OCI-LY7 (cell line): ENCODE measurements at regions not wholly inside any gene's neighbourhood (a gene's known extent, or its start where the extent isn't known, plus 50 kb on each side); places are given as distances from the start of the nearest gene placed in this dataset.

ENCODE experiments used
- BruUV-seq: library from RNA; stranded (reverse); fragments of 400-500 nt; replicated peaks from 2 replicates; lab custom pipeline; 2021; lab: Mats Ljungman, UMichigan
- CTCF ChIA-PET: fragments of 300-600 bp; sonication (Branson Sonifier 250); formaldehyde crosslinking; loops from one replicate; lab custom pipeline; 2022; ENCODE audit warnings: antibody characterized with exemption; ENCODE audit not compliant: unreplicated experiment; lab: Charles Lee
- POLR2A ChIA-PET: fragments of 300-600 bp; sonication (Branson Sonifier 250); formaldehyde crosslinking; loops from one replicate; lab custom pipeline; 2022; ENCODE audit warnings: antibody characterized with exemption; lab: Charles Lee
- DNase-seq: peaks from one replicate; pipeline ENCODE4 v3.0.0-alpha.2; 2015; ENCODE audit warnings: low spot score
- H2AFZ ChIP-seq: fragments of 200-600 bp; sonication (generic), shearing (Covaris generic); 2 replicates; pipeline ENCODE4 v1.6.1; 2014; ENCODE audit warnings: mild to moderate bottlenecking, antibody characterized with exemption, low read length, moderate library complexity
- H3K27ac ChIP-seq: fragments of 200-600 bp; sonication (generic); 2 replicates; pipeline ENCODE4 v1.5.1; 2014; ENCODE audit warnings: mixed run types, low read depth, mild to moderate bottlenecking, moderate library complexity, low read length, inconsistent platforms; ENCODE audit not compliant: poor library complexity, severe bottlenecking
- H3K36me3 ChIP-seq: fragments of 200-600 bp; sonication (generic); 2 replicates; pipeline ENCODE4 v1.6.1; 2014; ENCODE audit warnings: mild to moderate bottlenecking, antibody characterized with exemption, low read length, moderate library complexity, mixed read lengths; ENCODE audit not compliant: insufficient read depth
- H3K4me1 ChIP-seq: fragments of 200-600 bp; sonication (generic); 2 replicates; pipeline ENCODE4 v1.5.1; 2014; ENCODE audit warnings: mild to moderate bottlenecking, low read length; ENCODE audit not compliant: insufficient read depth, poor library complexity, severe bottlenecking
- H3K4me2 ChIP-seq: fragments of 200-600 bp; sonication (generic); 2 replicates; pipeline ENCODE4 v1.6.1; 2014; ENCODE audit warnings: mild to moderate bottlenecking, low read length
- H3K4me3 ChIP-seq: fragments of 200-600 bp; sonication (generic); 2 replicates; pipeline ENCODE4 v1.5.1; 2014; ENCODE audit warnings: mild to moderate bottlenecking, low read depth, low read length; ENCODE audit not compliant: poor library complexity, severe bottlenecking
- H3K79me2 ChIP-seq: fragments of 200-600 bp; sonication (generic); 2 replicates; pipeline ENCODE4 v1.6.1; 2016; ENCODE audit warnings: low read depth, mild to moderate bottlenecking, low read length, moderate library complexity, mixed read lengths; ENCODE audit not compliant: insufficient read depth
- H3K9me2 ChIP-seq: fragments of 200-600 bp; sonication (generic); 2 replicates; pipeline ENCODE4 v1.6.1; 2016; ENCODE audit warnings: mild to moderate bottlenecking, low read length, mixed read lengths; ENCODE audit not compliant: insufficient read depth
- H3K9me3 ChIP-seq: fragments of 200-600 bp; sonication (generic); 2 replicates; pipeline ENCODE4 v1.6.1; 2014; ENCODE audit warnings: mild to moderate bottlenecking, mixed run types, low read length, mixed read lengths
- H4K20me1 ChIP-seq: fragments of 200-600 bp; sonication (generic); 2 replicates; pipeline ENCODE4 v1.6.1; 2014; ENCODE audit warnings: mild to moderate bottlenecking, antibody characterized with exemption, low read length, moderate library complexity, mixed read lengths; ENCODE audit not compliant: insufficient read depth
- CTCF ChIP-seq: fragments of 200-600 bp; sonication (generic); conservative IDR thresholded peaks from 2 replicates; pipeline ENCODE4 v1.5.1; 2014; ENCODE audit warnings: mild to moderate bottlenecking, antibody characterized with exemption, low read length, moderate library complexity, mixed read lengths
- EZH2phosphoT487 ChIP-seq: fragments of 200-600 bp; sonication (generic); IDR thresholded peaks from 2 replicates; pipeline ENCODE4 v1.6.1; 2018; ENCODE audit warnings: low read depth, borderline replicate concordance, mild to moderate bottlenecking, mixed run types, antibody characterized with exemption, low read length, moderate library complexity, mixed read lengths
- intact Hi-C: fragments of 100-400 bp; cut with micrococcal nuclease; formaldehyde crosslinking; loops from one replicate; pipeline ENCODE4 v1.10.0; 2022; ENCODE audit not compliant: unreplicated experiment

- Histone ChIP-seq H2AFZ (no peak overlapping the region), H3K9me2 (no peaks in the 10 kb centered on the region), H3K4me2 (no peak overlapping the region), H3K4me3 (no peak overlapping the region), H3K36me3 (no peaks in the 10 kb centered on the region), H3K4me1 (no peaks in the 10 kb centered on the region), H3K9me3 (no peaks in the 10 kb centered on the region), H3K27ac (no peak overlapping the region), H3K79me2 (no peaks in the 10 kb centered on the region), H4K20me1 (no peaks in the 10 kb centered on the region)
- no TSS peak for BruUV-seq
- TF ChIP-seq EZH2phosphoT487 (no peak), CTCF (no peak)
- CTCF ChIA-PET, result no interaction called here
- intact Hi-C loops, result no loop called here
- POLR2A ChIA-PET, result no interaction called here
- DNase-seq, result no peak
Observed at GRCh38 chr17:77769215-77769614, 189.3 kb upstream of the TNRC6C start.

- Histone ChIP-seq H3K4me1 (no peaks in the 10 kb centered on the region), H3K9me3 (no peaks in the 10 kb centered on the region), H4K20me1 (no peaks in the 10 kb centered on the region), H3K27ac (no peak overlapping the region), H2AFZ (no peak overlapping the region), H3K9me2 (no peaks in the 10 kb centered on the region), H3K79me2 (no peaks in the 10 kb centered on the region), H3K4me2 (no peak overlapping the region), H3K36me3 (no peaks in the 10 kb centered on the region), H3K4me3 (no peak overlapping the region)
- POLR2A ChIA-PET, result no interaction called here
- CTCF ChIA-PET, result no interaction called here
- DNase-seq, result no peak
- no peak for TF ChIP-seq CTCF
- TF ChIP-seq EZH2phosphoT487, result no peak
- no TSS peak for BruUV-seq
- intact Hi-C loops, result no loop called here
Observed at GRCh38 chr17:77769762-77770161, 188.7 kb upstream of the TNRC6C start.

GRCh38 chr17:77770331-77771105 is 188.0 kb upstream of the TNRC6C start:
- no TSS peak for BruUV-seq
- Histone ChIP-seq H2AFZ (no peak overlapping the region), H4K20me1 (no peaks in the 10 kb centered on the region), H3K36me3 (no peaks in the 10 kb centered on the region), H3K9me3 (no peaks in the 10 kb centered on the region), H3K79me2 (no peaks in the 10 kb centered on the region), H3K4me3 (no peak overlapping the region), H3K27ac (no peak overlapping the region), H3K4me2 (no peak overlapping the region), H3K4me1 (no peaks in the 10 kb centered on the region), H3K9me2 (no peaks in the 10 kb centered on the region)
- intact Hi-C loops, result no loop called here
- CTCF ChIA-PET, result no interaction called here
- DNase-seq, result no peak
- TF ChIP-seq EZH2phosphoT487 (no peak), CTCF (no peak)
- POLR2A ChIA-PET, result interaction anchor here (0.7 kb wide), 1 partner anchor 130 kb away, joined by 4 read pairs; no protein-coding TSS in a partner anchor
